NCI-H345 treated with DMSO at 0.1 percent for 48 hours (cell line): ENCODE measurements at regions not wholly inside any gene's neighbourhood (a gene's known extent, or its start where the extent isn't known, plus 50 kb on each side); places are given as distances from the start of the nearest gene placed in this dataset.
A peak's percentile ranks its signal among the peaks of the same experiment; 100 is the strongest.

Source experiments
- DNase-seq: peaks from one replicate; lab custom pipeline; 2025; ENCODE audit not compliant: unreplicated experiment; lab: John Stamatoyannopoulos, UW

GRCh38 chr4:104763554-104764222, 269.0 kb upstream of the CXXC4 start:
- DNase-seq, result no peak

GRCh38 chr4:104766676-104767075, 272.0 kb upstream of the CXXC4 start:
- no peak for DNase-seq

DNA sequence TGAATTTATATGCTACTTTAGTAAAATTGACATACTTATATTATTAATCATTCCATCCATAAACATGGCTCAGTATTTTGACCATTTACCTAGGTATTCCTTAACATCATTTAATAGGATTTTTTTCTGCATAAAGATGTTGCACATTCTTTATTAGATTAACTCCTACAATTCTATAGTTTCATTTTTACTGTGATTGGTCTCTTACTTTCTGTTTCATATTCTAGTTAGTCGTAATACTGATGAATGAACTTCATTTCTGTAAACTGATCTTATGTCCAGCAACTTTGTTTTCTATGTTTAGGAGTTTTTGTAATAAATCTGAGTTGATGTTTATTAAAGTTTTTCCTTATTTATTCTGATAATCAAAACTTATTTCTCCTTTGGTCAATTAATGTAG, 278.2 kb upstream of the CXXC4 start:
- no peak for DNase-seq

GRCh38 chr4:104795264-104795939, 300.7 kb upstream of the CXXC4 start:
- no peak for DNase-seq

DNA sequence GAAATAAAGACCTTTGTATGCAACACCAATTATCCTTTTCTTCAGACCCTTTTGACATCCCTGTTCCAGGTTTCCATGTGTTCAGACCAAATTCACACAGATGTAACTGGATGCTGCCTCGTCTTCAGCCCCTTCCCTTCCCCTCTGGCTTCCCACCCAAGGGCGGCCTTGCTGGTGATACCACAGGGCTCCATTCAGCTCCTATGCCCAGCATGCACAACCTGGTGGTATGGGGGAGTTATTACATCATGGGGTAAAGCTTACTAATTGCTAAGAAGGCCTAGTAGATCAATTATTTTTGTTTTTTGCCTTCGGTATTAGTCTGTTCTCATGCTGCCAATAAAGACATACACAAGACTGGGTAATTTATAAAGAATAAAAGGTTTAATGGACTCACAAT, 317.0 kb upstream of the CXXC4 start:
- DNase-seq, result no peak

GRCh38 chr4:104815665-104816064, 321.0 kb upstream of the CXXC4 start:
- DNase-seq, result no peak

- DNase-seq, result no peak
Observed at GRCh38 chr4:104818579-104818978, 323.9 kb upstream of the CXXC4 start.

DNA sequence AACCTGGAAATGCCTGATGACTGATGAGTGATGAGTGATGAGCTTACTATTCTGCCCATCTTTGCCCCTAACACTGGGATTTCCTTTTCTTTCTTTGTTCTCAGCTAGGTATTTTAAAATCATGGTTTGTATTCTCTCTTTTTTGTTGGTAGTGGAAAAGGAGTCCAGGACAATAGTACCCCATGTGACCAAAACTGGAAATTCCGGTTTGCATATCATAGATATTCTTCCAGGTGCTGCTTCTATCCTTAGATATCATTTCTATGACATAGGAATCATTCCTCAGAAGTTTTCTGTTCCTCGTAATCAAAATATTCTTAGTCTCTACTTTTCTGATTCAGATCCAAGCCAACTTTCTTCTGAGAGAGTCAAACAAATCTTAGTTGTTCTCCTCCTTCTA, 320.5 kb upstream of the TET2 start:
- no peak for DNase-seq

- DNase-seq, result no peak
Observed at GRCh38 chr4:104829761-104830160, 316.9 kb upstream of the TET2 start.

GRCh38 chr4:104848597-104849225, 298.0 kb upstream of the TET2 start:
- DNase-seq, result no peak

- no peak for DNase-seq
Observed at GRCh38 chr4:104859601-104860237, 287.0 kb upstream of the TET2 start.

- DNase-seq, result peak; percentile 61
Observed at GRCh38 chr4:104860238-104861123, 286.2 kb upstream of the TET2 start.

GRCh38 chr4:104866809-104867208, 279.9 kb upstream of the TET2 start:
- DNase-seq, result no peak

GRCh38 chr4:104868533-104868932, 278.1 kb upstream of the TET2 start:
- no peak for DNase-seq

DNA sequence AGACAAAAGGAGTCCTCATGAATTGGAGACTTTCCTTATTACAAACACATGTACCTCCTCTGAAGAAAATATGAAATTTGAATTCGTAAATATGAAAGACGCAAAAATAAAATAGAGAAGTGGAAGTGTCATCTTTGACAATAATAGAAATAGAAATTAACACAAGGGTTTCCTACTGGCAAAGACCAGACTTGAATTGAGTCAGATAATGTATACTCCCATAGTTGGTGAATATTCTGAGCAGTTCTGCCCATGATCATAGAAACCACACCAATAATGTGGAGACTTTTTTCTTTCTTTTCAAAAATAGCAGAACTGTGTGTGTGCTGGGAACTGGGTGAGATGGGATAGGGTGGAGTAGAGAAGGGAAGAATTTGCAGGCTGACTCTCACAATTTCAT, 277.7 kb upstream of the TET2 start:
- DNase-seq, result no peak

DNA sequence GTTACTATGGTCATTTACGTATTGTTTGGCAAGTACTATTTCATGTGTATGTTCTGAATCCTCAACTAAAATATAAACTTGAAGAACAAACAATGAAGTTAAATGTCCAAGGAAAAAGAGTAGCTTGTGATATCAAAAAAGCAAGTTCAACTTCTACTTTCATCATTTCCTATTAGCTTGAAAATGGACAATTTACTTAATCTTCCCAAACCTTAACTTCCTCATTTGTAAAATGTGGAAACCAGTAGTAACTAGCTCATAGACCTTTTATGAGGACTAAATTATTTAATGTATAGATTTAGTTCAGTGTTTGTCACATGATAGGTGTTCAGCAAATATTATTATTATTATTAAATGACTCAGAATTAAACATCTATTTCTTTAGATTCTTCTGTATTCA, 276.8 kb upstream of the TET2 start:
- DNase-seq, result no peak

- DNase-seq, result no peak
Observed at GRCh38 chr4:104870495-104871233, 276.0 kb upstream of the TET2 start.

GRCh38 chr4:104878936-104879335, 267.7 kb upstream of the TET2 start:
- no peak for DNase-seq

DNA sequence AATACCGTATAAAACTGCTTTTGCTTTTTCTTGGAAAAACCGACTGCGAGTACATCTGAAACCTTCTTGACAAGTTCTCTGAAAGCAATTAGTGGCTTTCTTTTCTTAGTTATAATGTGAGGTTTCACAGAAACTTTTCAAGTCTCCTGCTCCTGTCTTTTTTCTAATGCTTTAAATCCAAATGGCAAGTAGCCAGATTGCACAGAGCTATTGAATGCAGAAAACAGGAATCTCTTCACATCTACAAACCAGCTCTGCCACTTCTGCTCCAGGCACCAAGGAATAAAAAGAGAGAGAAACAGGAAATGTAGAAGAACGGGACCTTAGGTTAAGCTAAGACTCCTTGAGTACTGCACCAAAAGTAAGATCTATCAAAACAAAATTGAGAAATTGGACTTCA, 267.3 kb upstream of the TET2 start:
- DNase-seq, result no peak

DNA sequence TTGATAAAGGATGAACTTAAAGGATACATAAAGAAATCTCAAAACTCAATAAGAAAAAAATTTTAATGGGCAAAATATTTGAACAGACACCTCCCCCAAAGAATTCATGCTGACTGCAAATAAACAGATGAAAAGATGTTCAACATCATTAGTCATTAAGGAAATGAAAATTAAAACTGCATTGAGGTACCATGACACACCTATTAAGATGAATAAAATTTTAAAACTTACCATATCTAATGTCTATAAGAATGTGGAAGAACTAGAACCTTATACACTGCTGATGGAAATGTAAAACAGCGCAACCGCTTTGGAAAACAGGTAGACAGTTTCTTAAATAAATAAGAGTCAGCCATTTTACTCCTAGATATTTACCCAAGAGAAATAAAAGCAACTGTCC, 266.8 kb upstream of the TET2 start:
- DNase-seq, result no peak
